Non-pigmented ciliary epithelial cell (primary cell): ENCODE measurements at regions not wholly inside any gene's neighbourhood (a gene's known extent, or its start where the extent isn't known, plus 50 kb on each side); places are given as distances from the start of the nearest gene placed in this dataset.

Source experiments
- DNase-seq: peaks from one replicate; pipeline ENCODE4 v3.0.0-alpha.2; 2010; ENCODE audit warnings: low read depth

DNA sequence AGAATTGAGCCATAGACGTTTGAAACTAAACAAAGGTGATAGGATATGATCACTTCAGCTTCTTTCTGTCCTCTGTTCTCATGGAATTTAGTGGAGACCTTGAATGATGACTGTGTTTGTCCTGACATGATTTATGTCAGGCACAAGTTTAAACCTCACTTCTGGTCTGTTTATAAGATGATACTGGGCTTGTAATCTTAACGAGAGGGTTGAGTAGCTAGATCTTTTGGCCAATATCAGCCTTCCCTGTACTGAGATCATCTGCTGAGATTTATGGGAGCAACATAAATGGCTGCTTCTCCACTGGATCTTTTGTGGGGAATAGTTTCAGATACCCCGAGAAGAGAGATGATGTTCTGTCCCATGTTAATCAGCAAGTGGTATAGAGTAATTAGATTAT lies 121.8 kb upstream of the OBI1 start:
- no peak for DNase-seq

DNA sequence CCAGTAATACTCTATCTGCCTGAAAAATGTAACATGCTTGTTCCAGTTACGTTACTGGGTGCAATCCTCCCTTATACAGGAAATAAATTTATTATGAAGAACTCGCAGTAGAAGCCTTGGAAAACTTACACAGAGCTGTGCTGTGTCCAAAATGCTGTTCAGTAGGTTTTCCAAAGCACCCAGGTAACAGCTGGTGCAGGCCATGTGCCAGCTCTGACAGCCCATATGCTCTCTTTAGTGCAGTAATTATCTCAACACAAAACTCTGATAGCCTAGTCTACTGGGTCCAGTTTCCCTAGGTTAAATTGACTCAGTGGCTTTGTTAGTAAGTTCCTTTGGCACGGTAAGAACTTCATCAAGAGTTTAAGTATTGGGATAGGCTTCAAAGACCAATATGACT lies 120.7 kb upstream of the OBI1 start:
- no peak for DNase-seq

DNA sequence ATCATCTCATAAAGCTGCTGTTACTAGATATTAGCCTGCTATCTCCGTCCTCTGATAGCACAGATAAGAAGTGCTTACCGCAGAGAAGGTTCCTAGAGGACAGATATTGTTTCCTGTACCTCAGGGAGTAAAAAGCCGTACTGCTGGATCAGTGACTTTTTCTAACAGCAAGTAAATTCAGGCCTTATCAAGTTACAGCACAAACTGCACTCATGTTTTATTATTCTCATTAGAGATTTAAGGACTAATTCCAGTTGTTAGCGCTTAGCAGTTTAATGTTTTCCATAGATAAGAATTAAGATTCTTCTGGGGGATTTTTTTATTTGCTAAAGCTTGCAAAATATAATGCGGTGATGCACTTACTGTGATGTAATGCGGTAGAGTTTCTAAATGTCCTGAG lies 119.0 kb upstream of the OBI1 start:
- no peak for DNase-seq

DNA sequence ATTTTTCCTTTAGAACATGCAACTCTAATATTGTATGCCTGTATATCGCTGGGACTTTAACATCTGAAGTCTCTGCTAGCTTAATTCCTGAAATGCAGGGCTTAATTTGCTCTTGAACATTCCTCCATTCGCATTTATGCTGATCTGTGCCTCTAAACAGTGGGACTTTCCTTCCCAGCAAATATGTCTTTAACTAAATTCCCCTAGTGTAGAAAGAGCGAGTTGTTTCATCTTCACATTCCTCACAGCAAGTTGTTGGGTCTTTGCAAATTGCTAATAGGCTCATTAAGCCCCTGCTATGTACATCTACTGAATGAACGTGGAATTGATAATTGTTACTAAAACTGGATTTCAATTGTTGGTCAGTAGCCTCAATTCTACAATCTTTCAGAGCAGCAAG lies 118.4 kb upstream of the OBI1 start:
- DNase-seq = no peak

DNA sequence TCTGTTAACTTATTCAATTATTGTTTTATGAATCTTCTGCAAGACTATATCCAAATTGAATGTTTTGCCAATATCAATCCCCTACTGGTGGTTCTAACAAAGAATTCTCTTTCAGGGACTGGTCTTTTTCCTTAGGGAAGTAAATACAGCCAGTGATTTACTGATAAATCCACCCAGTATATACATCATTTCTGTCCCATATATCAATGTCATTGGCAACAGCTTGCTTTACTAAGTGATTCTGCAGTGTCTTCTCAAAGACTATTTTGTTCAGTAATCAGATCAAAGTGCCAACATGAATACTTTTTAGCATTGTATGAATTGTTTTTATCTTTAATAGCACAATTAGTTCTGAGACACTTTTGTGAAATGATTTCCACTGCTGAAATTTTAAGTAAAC lies 114.0 kb upstream of the OBI1 start:
- DNase-seq = no peak

- no peak for DNase-seq
These were observed 111.6 kb upstream of the OBI1 start for GRCh38 chr13:78770601-78771000.

GRCh38 chr13:78768950-78769349 lies 110.0 kb upstream of the OBI1 start:
- no peak for DNase-seq

DNA sequence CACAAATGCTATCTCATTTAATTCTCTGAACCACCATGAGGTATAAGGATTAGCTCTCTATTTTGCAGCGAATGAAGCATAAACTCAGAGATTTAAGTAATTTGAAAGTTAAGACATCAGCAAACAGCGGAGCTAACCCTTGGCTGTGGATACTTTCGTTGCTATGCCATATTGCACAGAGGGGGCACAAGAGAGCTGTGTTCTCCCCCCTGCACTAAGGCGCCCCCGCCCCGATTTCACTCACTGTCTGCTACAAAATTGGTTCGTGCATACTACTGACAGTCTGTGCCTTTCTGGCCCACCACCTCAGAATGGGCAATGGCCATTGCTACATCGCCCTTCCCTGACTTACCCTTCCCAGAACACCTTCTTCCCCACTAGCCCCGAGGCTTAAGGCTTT lies 105.7 kb upstream of the OBI1 start:
- no peak for DNase-seq

GRCh38 chr13:78762825-78763224 lies 103.9 kb upstream of the OBI1 start:
- DNase-seq = no peak

DNA sequence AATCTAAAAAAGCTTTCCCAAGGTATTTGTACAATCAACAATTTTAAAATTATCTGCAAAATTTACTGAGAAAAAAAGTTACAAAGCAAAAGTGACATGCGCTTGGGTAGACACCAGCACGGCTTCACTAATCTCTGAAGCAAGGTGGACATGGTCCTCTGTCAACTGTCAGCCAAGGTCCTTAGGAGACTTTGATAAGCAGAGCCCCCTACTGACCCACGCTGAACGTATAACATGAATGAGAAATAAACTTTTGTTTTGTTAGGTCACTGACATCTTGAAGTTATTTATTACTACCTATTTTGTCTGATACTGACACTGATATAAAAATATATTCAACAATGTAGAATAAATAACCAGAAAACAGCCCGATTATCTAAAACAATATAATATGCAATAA lies 100.7 kb upstream of the OBI1 start:
- no peak for DNase-seq

- DNase-seq = no peak
These were observed 99.6 kb upstream of the OBI1 start for GRCh38 chr13:78758549-78758948.

DNA sequence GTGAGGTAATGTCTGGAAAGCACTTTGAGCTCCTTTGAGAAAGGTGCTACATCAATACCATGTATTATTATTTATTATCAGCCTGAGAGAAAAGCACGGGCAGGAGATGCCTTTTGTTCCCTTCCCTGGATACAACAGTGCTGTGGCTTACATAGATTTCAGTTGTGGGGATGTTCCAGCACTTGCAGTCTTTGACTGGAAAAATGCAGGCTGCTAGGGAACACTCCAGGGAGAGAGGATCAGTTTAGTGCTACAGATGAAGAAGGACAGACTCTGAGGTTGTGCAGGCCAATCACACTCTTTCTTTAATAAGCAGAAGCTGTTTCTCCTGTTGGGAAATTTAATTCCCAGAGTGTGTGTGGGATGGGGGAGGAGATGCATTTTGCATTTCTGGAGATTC lies 94.5 kb upstream of the OBI1 start:
- no peak for DNase-seq

DNA sequence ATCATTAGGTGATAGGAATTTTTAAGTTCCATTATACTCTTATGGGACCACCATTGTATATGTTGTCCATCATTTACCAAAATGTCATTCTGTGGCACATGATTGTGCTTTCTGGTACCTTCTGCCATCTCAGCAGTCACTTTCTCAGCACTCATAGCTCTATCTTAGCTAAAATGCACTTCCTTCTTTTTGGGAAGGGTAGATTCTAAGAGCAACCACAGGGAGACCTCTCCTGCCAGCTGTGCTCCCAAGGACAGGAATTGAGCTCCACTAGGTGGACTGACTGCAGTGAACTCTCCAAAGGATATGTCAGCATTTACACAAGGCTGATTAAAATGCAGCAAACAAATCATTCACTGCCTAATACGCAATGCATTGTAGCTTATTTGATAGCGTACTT lies 91.8 kb upstream of the OBI1 start:
- no peak for DNase-seq

DNA sequence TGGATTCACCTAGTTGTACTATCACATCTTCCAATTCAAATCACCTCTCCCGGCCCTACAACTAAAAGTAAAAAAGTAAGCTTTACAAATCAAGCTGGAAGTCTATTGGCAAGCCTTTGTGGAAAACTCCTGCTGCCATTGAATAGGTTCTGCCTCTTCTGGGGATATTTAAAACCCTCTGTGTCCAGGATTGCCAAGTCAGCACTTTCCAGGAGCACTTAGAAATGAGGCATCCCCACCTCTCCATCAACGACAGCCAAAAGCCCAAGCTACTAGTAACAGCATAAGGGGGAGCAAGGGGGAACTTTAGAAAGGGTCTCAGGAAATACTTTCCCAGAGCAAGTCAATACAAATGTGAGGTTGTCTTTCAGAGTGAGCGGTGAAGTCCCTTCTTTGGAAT lies 85.0 kb upstream of the OBI1 start:
- DNase-seq = no peak

DNA sequence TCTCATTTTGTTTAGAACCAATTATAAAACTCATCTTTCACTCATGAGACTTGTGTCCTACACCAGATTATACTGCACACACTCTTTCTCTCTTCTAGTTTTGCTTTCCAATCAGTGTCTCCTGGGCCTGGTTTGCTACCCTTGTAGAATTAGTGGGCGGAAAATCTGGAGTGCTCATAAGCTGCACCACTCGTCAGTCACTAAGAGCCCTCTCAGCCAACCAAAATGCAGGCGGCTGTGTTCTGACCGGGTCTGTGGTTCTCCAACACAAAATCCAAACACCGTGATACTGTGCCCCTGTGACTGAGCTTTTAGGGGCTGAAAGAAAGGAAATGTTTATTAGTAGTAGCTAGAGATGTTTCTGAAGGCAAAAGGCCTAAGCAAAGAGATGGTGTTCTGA lies 83.7 kb upstream of the OBI1 start:
- no peak for DNase-seq

- DNase-seq = no peak
These were observed 77.2 kb upstream of the OBI1 start for GRCh38 chr13:78736142-78736541.

- DNase-seq = no peak
These were observed 73.6 kb upstream of the OBI1 start for GRCh38 chr13:78732445-78733017.

GRCh38 chr13:78722700-78723099 lies 63.7 kb upstream of the OBI1 start:
- no peak for DNase-seq

DNA sequence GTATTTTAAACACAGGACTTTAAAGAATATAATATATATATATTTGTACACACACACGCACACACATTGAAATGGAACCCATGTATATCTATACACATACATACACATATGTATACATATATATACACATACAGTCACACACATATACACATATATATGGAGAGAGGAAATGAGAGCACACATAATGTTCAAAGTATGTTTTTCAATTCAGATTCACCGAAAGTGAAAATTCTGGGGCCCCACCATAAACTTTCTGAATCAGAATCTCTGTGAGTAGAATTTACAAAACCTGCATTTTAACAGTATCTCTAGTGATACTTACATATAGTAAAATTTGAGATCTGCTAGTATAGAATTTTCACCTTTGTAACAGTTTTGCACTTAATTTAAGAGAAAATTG lies 60.4 kb upstream of the OBI1 start:
- DNase-seq = no peak

GRCh38 chr13:78714717-78715116 lies 55.8 kb upstream of the OBI1 start:
- no peak for DNase-seq

- DNase-seq = no peak
These were observed 53.9 kb upstream of the OBI1 start for GRCh38 chr13:78712831-78713230.

- DNase-seq = no peak
These were observed 50.1 kb upstream of the OBI1 start for GRCh38 chr13:78709028-78709427.
